ENCODE measurements at regions not wholly inside any gene's neighbourhood (a gene's known extent, or its start where the extent isn't known, plus 50 kb on each side); places are given as distances from the start of the nearest gene placed in this dataset.

DNA sequence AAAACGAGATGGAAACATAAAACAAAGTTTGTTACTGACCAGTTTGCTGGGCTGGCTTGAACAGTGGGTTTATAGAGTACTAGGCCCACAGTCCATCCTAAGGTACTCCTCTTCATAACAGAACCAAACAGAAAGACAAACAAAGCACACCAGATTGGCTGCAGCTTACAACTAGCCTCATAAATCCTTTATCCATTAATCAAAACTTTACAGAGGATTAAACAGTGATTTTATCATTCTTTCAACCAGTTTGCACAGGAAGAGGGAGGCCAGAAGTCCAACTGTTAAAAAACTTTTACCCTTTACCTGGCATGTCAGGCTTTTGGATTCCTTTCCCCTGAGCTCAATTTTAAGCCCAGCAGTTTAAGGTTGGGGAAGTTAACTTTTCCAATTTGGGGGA is 1467.6 kb downstream of the MAT2B start:
- FAIRE-seq: no peak
- in situ Hi-C loops (cut with MboI): no loop called here
- WGBS (ENCODE audit: insufficient coverage, insufficient replicate concordance, low lambda C conversion rate, missing lambda C conversion rate): 0% methylated on average over 1 of the region's 1 CpG

More for the DNA sequence above, 1467.6 kb downstream of the MAT2B start:
- no peak for TF ChIP-seq SREBF2 (IDR thresholded peaks at IDR 0.05; ENCODE audit: low read length)
- TF ChIP-seq BCLAF1 (IDR thresholded peaks at IDR 0.05): no peak
- no peak for TF ChIP-seq WRNIP1 (IDR thresholded peaks at IDR 0.05; ENCODE audit: borderline replicate concordance, low read depth, low read length)
- no peak for TF ChIP-seq RCOR1 (conservative IDR thresholded peaks at IDR 0.05; ENCODE audit: low read depth, low read length)
- no peak for TF ChIP-seq CREB1 (IDR thresholded peaks at IDR 0.05; ENCODE audit: low read depth)
- TF ChIP-seq RUNX3 (IDR thresholded peaks at IDR 0.05; ENCODE audit: low read length): no peak
- no peak for TF ChIP-seq POLR2A (IDR thresholded peaks at IDR 0.05; ENCODE audit: low read depth, low read length)
- no peak for TF ChIP-seq EZH2 (IDR thresholded peaks at IDR 0.05; ENCODE audit: borderline replicate concordance, control insufficient read depth, low read depth, low read length)
- TF ChIP-seq ZNF687 (IDR thresholded peaks at IDR 0.05): no peak
- no peak for TF ChIP-seq POLR2AphosphoS2 (IDR thresholded peaks at IDR 0.05; ENCODE audit: low read depth, low read length)
- TF ChIP-seq PAX5 (IDR thresholded peaks at IDR 0.05; ENCODE audit: borderline replicate concordance, low read depth, low read length): no peak
- no peak for TF ChIP-seq RB1 (IDR thresholded peaks at IDR 0.05; ENCODE audit: borderline replicate concordance)
- no peak for TF ChIP-seq EED (IDR thresholded peaks at IDR 0.05; ENCODE audit: low read depth)
- no peak for TF ChIP-seq TCF3 (IDR thresholded peaks at IDR 0.05; ENCODE audit: borderline replicate concordance, insufficient read depth, low read depth, low read length)
- TF ChIP-seq PRDM15 (CRISPR knock-in tag; IDR thresholded peaks at IDR 0.05): no peak
- TF ChIP-seq RFX5 (IDR thresholded peaks at IDR 0.05; ENCODE audit: low read depth, low read length): no peak
- no peak overlapping the region for H2AFZ ChIP-seq (ENCODE audit: control insufficient read depth, low read depth, low read length)
- DNase-seq (ENCODE audit: low read depth, low spot score) (no peak), ATAC-seq (no peak)
- ChIA-PET RAD21 (ENCODE audit: unreplicated experiment) (no interaction called here), CTCF (no interaction called here), POLR2A (no interaction called here), SMC1A (ENCODE audit: uncharacterized antibody, unreplicated experiment) (interaction anchor here (0.7 to 1.6 kb wide), 2 partner anchors 9 to 79 kb away, joined by 3 to 5 read pairs; no protein-coding TSS in a partner anchor)
- no peaks in the 10 kb centered on the region for H4K20me1 ChIP-seq (ENCODE audit: control insufficient read depth, insufficient read depth)
- H3K27me3 ChIP-seq (replicated peaks in 1 of 2; ENCODE audit: control insufficient read depth in 2 of 2, insufficient read depth in 2 of 2, low read length in 1 of 2): no peaks in the 10 kb centered on the region
- no peaks in the 10 kb centered on the region for H3K9me3 ChIP-seq (replicated peaks; ENCODE audit: control insufficient read depth, insufficient read depth, low read length)
- BruUV-seq (replicated peaks): no TSS peak
- no peak overlapping the region for H3K27ac ChIP-seq (ENCODE audit: control insufficient read depth, insufficient read depth)
- intact Hi-C loops (cut with micrococcal nuclease; ENCODE audit: unreplicated experiment): loop anchor here (5.0 kb wide), 1 partner anchor 234 kb away; no protein-coding TSS in a partner anchor
- H3K4me2 ChIP-seq (ENCODE audit: control insufficient read depth, insufficient read depth): no peak overlapping the region
- H3K4me1 ChIP-seq (ENCODE audit: control insufficient read depth, insufficient read depth, low read length): no peaks in the 10 kb centered on the region
- no peak overlapping the region for H3K4me3 ChIP-seq
- no peak overlapping the region for H3K9ac ChIP-seq (ENCODE audit: control insufficient read depth, insufficient read depth, low read length)
- H3K36me3 ChIP-seq (ENCODE audit: control insufficient read depth in 2 of 2, insufficient read depth in 2 of 2, low read length in 1 of 2): no peaks in the 10 kb centered on the region
- no peaks in the 10 kb centered on the region for H3K79me2 ChIP-seq (ENCODE audit: control insufficient read depth, insufficient read depth, low read length)

All from GM12878 (cell line).